Peyer's patch (tissue), 4 donors: ENCODE measurements at regions not wholly inside any gene's neighbourhood (a gene's known extent, or its start where the extent isn't known, plus 50 kb on each side); places are given as distances from the start of the nearest gene placed in this dataset.

Experiments used
- DNase-seq, 3 donors: peaks; one replicate each; pipeline ENCODE4 v3.0.0-alpha.2; 2017 to 2019
- H3K27ac ChIP-seq, 4 donors: fragments of 200-600 bp; sonication (generic); one replicate each; pipeline ENCODE4 v1.5.1; 2016 to 2019
- H3K27me3 ChIP-seq, 2 donors: fragments of 200-600 bp; sonication (generic); one replicate each; pipeline ENCODE4 v1.5.1; 2019
- H3K36me3 ChIP-seq, 3 donors: fragments of 200-600 bp; sonication (generic); one replicate each; pipeline ENCODE4 v1.5.1; 2016 to 2019
- H3K4me1 ChIP-seq, 4 donors: fragments of 200-600 bp; sonication (generic); one replicate each; pipeline ENCODE4 v1.5.1; 2016 to 2019
- H3K4me3 ChIP-seq, 4 donors: fragments of 200-600 bp; sonication (generic); 1 replicate in 3 of 4; 2 replicates in 1 of 4; pipeline ENCODE4 v1.5.1; 2016 to 2019; ENCODE audit warnings: mild to moderate bottlenecking in 1 of 4
- H3K9me3 ChIP-seq, 4 donors: fragments of 200-600 bp; sonication (generic); one replicate each; pipeline ENCODE4 v1.5.1; 2016 to 2019; ENCODE audit warnings: mild to moderate bottlenecking in 1 of 4
- CTCF ChIP-seq, 6 experiments: fragments of 450-650 bp in 4 of 6; fragments of 200-600 bp in 2 of 6; sonication (generic) in 1 of 6; IDR thresholded peaks; one replicate each; pipeline ENCODE4 v1.5.1; 2017 to 2019; ENCODE audit warnings: antibody characterized with exemption in 6 of 6, mild to moderate bottlenecking in 3 of 6, moderate library complexity in 1 of 6
- POLR2A ChIP-seq, 2 donors: fragments of 450-650 bp; IDR thresholded peaks; one replicate each; pipeline ENCODE4 v1.5.1; 2017; ENCODE audit warnings: antibody characterized with exemption in 2 of 2, mild to moderate bottlenecking in 2 of 2, moderate library complexity in 2 of 2

GRCh38 chr11:123371506-123372297 is 58.4 kb upstream of the GRAMD1B start:
- TF ChIP-seq POLR2A (IDR thresholded peaks at IDR 0.05) (no peak), CTCF (IDR thresholded peaks at IDR 0.05) (no peak)
- DNase-seq = no peak
- Histone ChIP-seq H3K36me3 (no peaks in the 10 kb centered on the region), H3K27ac (no peak overlapping the region), H3K4me1 (no peaks in the 10 kb centered on the region), H3K27me3 (no peaks in the 10 kb centered on the region), H3K4me3 (no peak overlapping the region), H3K9me3 (no peaks in the 10 kb centered on the region)

DNA sequence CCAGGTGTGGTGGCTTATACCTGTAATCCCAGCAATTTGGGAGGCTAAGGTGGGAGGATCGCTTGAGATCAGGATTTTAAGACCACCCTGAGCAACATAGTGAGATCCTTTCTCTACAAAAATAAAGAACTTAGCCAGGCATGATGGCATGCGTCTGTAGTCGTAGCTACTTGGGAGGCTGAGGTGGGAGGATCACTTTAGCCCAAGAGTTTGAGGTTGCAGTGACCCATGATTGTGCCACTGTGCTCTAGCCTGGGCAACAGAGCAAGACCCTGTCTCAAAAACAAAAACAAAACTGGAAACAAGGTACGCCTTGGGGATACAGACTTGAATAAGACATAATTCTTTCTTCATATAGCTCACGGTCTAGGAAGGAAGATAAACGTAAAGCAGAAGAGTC is 63.1 kb upstream of the GRAMD1B start:
- H3K27me3 ChIP-seq = no peaks in the 10 kb centered on the region
- H3K4me3 ChIP-seq = no peak overlapping the region
- H3K27ac ChIP-seq = no peak overlapping the region
- no peaks in the 10 kb centered on the region for H3K4me1 ChIP-seq
- TF ChIP-seq CTCF (IDR thresholded peaks at IDR 0.05) (no peak), POLR2A (IDR thresholded peaks at IDR 0.05) (no peak)
- no peaks in the 10 kb centered on the region for H3K36me3 ChIP-seq
- no peaks in the 10 kb centered on the region for H3K9me3 ChIP-seq
- DNase-seq = no peak

DNA sequence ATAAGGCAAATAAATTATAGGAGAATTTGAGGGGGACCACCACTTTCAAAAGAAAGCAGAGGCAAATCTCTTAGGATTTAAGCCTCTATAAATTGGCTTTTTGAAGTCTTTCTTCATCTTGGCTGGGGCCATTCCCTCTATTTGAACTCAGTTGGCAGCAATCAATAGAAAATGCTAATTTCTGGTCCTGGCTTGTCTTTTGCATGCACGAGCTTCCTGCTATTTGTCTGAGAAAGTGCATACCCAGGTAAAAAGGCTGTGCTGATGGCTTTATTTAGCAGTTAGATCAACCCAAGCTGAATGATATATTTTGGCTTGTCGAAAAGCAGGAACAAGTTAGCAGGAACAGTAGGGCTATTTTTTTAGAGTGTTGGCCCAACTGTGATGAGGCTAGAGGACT is 64.1 kb upstream of the GRAMD1B start:
- TF ChIP-seq CTCF (IDR thresholded peaks at IDR 0.05) (no peak), POLR2A (IDR thresholded peaks at IDR 0.05) (no peak)
- H3K4me3 ChIP-seq = no peak overlapping the region
- no peaks in the 10 kb centered on the region for H3K4me1 ChIP-seq
- no peaks in the 10 kb centered on the region for H3K9me3 ChIP-seq
- H3K27me3 ChIP-seq = no peaks in the 10 kb centered on the region
- H3K36me3 ChIP-seq = no peaks in the 10 kb centered on the region
- no peak overlapping the region for H3K27ac ChIP-seq
- DNase-seq = no peak

DNA sequence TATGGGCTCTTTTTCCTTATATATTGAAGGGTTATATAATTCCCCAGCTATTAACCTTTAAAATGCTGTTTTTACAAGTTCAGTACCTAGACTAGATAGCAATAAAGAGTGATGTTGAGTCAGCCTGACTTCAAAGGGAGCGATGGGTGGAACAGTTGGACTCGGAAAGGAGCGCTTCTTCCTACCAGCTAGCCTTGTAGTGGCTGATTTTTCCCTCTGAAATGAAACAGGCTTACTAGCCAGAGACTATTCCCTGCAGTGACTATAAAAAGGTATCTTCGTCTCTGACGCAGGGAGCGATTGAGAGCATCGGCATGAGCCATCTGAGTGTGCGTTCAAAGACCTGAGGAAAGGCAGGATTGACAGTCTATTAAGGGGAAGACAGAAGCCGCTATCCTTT is 66.0 kb upstream of the GRAMD1B start:
- Histone ChIP-seq H3K4me1 (no peaks in the 10 kb centered on the region), H3K27ac (no peak overlapping the region), H3K36me3 (no peaks in the 10 kb centered on the region), H3K9me3 (no peaks in the 10 kb centered on the region), H3K27me3 (no peaks in the 10 kb centered on the region), H3K4me3 (no peak overlapping the region)
- no peak for TF ChIP-seq POLR2A (IDR thresholded peaks at IDR 0.05)
- TF ChIP-seq CTCF (IDR thresholded peaks at IDR 0.05) = no peak
- DNase-seq = no peak

GRCh38 chr11:123363556-123363955 is 66.5 kb upstream of the GRAMD1B start:
- no peaks in the 10 kb centered on the region for H3K9me3 ChIP-seq
- H3K27me3 ChIP-seq = no peaks in the 10 kb centered on the region
- DNase-seq = no peak
- H3K27ac ChIP-seq = no peak overlapping the region
- H3K36me3 ChIP-seq = no peaks in the 10 kb centered on the region
- H3K4me1 ChIP-seq = peaks cover 0 to 1% (median 0%) of the 10 kb centered on the region in 4 donors
- no peak overlapping the region for H3K4me3 ChIP-seq
- TF ChIP-seq POLR2A (IDR thresholded peaks at IDR 0.05) (no peak), CTCF (IDR thresholded peaks at IDR 0.05) (no peak)
